HL-60 (cell line): ENCODE measurements at regions not wholly inside any gene's neighbourhood (a gene's known extent, or its start where the extent isn't known, plus 50 kb on each side); places are given as distances from the start of the nearest gene placed in this dataset.

Experiments
- CTCF ChIP-seq: IDR thresholded peaks from one replicate; pipeline ENCODE4 v1.5.1; 2011; ENCODE audit warnings: low read length, control low read depth, inconsistent platforms; ENCODE audit not compliant: insufficient read depth
- POLR2AphosphoS5 ChIP-seq: IDR thresholded peaks from 2 replicates; pipeline ENCODE4 v1.6.1; 2012; ENCODE audit warnings: low read depth
- REST ChIP-seq: IDR thresholded peaks from 2 replicates; pipeline ENCODE4 v1.6.1; 2012; ENCODE audit warnings: low read depth; ENCODE audit not compliant: insufficient replicate concordance
- SPI1 ChIP-seq: IDR thresholded peaks from 2 replicates; pipeline ENCODE4 v1.6.1; 2012; ENCODE audit warnings: low read depth, mild to moderate bottlenecking, borderline replicate concordance

- TF ChIP-seq CTCF (no peak), SPI1 (no peak), POLR2AphosphoS5 (no peak), REST (no peak)
Observed at GRCh38 chr5:116666901-116667300, 92.3 kb upstream of the SEMA6A start.
